H1 (cell line): ENCODE measurements at regions not wholly inside any gene's neighbourhood (a gene's known extent, or its start where the extent isn't known, plus 50 kb on each side); places are given as distances from the start of the nearest gene placed in this dataset.

ENCODE experiments used
- CTCF ChIA-PET: fragments of 300-600 bp; sonication (Branson Sonifier 250); formaldehyde crosslinking; loops from one replicate; lab custom pipeline; 2021; ENCODE audit not compliant: partially characterized antibody; lab: Charles Lee
- POLR2A ChIA-PET: fragments of 300-600 bp; sonication (Branson Sonifier 250); formaldehyde crosslinking; loops from one replicate; lab custom pipeline; 2021; ENCODE audit warnings: inconsistent platforms; ENCODE audit not compliant: partially characterized antibody; lab: Charles Lee
- DNase-seq, 2 experiments: peaks; one replicate each; pipeline versions ENCODE4 v3.0.0 to v3.0.0-alpha.2; 2010 to 2022; ENCODE audit warnings: low spot score in 2 of 2, low read depth in 1 of 2, mixed read lengths in 1 of 2
- FAIRE-seq: peaks from 2 replicates; lab custom pipeline; 2011; peaks lifted over from hg19 to GRCh38; lab: Jason Lieb, UNC
- H2AFZ ChIP-seq: 2 replicates; pipeline ENCODE4 v1.8.1; 2012; ENCODE audit warnings: low read length, inconsistent platforms
- H2AK5ac ChIP-seq: 2 replicates; pipeline ENCODE4 v1.6.1; 2013; ENCODE audit warnings: low read depth, low read length
- H2BK120ac ChIP-seq: replicated peaks from 2 replicates; pipeline ENCODE3; 2013; ENCODE audit warnings: low read depth, low read length, inconsistent platforms
- H2BK12ac ChIP-seq: 2 replicates; pipeline ENCODE4 v1.6.1; 2013; ENCODE audit warnings: low read depth, low read length
- H2BK15ac ChIP-seq: 2 replicates; pipeline ENCODE4 v1.6.1; 2013; ENCODE audit warnings: low read length
- H2BK20ac ChIP-seq: 2 replicates; pipeline ENCODE4 v1.6.1; 2013; ENCODE audit warnings: low read length
- H2BK5ac ChIP-seq: 2 replicates; pipeline ENCODE4 v1.6.1; 2013; ENCODE audit warnings: low read depth, low read length
- H3K14ac ChIP-seq: 2 replicates; pipeline ENCODE4 v1.6.1; 2013; ENCODE audit warnings: inconsistent platforms; ENCODE audit not compliant: insufficient read length
- H3K18ac ChIP-seq: 2 replicates; pipeline ENCODE4 v1.6.1; 2013; ENCODE audit warnings: low read length; ENCODE audit errors: extremely low read depth
- H3K23ac ChIP-seq: 2 replicates; pipeline ENCODE4 v1.6.1; 2013; ENCODE audit warnings: inconsistent platforms; ENCODE audit not compliant: insufficient read length
- H3K23me2 ChIP-seq: 2 replicates; pipeline ENCODE4 v1.6.1; 2013; ENCODE audit warnings: low read depth, low read length
- H3K27ac ChIP-seq: 2 replicates; pipeline ENCODE4 v1.6.1; 2011; ENCODE audit warnings: low read depth, low read length, inconsistent platforms
- H3K27me3 ChIP-seq, 4 experiments: replicated peaks in 1 of 4; 1 replicate in 1 of 4; 2 replicates in 3 of 4; pipeline versions ENCODE4 v1.6.1 to v1.8.1; 2011 to 2013; ENCODE audit warnings: low read length in 3 of 4, mild to moderate bottlenecking in 3 of 4, inconsistent platforms in 2 of 4, mixed read lengths in 2 of 4, moderate library complexity in 1 of 4; ENCODE audit not compliant: control insufficient read depth in 3 of 4, insufficient read depth in 3 of 4; ENCODE audit errors: extremely low read depth in 1 of 4
- H3K36me3 ChIP-seq, 4 experiments: 2 replicates each; pipeline versions ENCODE4 v1.6.1 to v1.8.1; 2011 to 2013; ENCODE audit warnings: mild to moderate bottlenecking in 4 of 4, low read length in 3 of 4, moderate library complexity in 2 of 4, control low read depth in 1 of 4, inconsistent platforms in 1 of 4; ENCODE audit not compliant: insufficient read depth in 4 of 4, control insufficient read depth in 2 of 4
- H3K4ac ChIP-seq: replicated peaks from 2 replicates; pipeline ENCODE3; 2013; ENCODE audit warnings: low read length, low read depth, mixed read lengths, inconsistent platforms; ENCODE audit not compliant: insufficient read length
- H3K4me1 ChIP-seq, 4 experiments: replicated peaks in 1 of 4; 1 replicate in 1 of 4; 2 replicates in 3 of 4; pipeline versions ENCODE4 v1.6.1 to v1.8.1; 2011 to 2013; ENCODE audit warnings: low read length in 3 of 4, inconsistent platforms in 2 of 4, mixed read lengths in 1 of 4; ENCODE audit not compliant: insufficient read depth in 4 of 4, control insufficient read depth in 3 of 4
- H3K4me2 ChIP-seq, 2 experiments: 2 replicates each; pipeline versions ENCODE4 v1.6.1 to v1.8.1; 2011 to 2013; ENCODE audit warnings: low read depth in 2 of 2, low read length in 2 of 2, control low read depth in 1 of 2, inconsistent platforms in 1 of 2, mild to moderate bottlenecking in 1 of 2; ENCODE audit not compliant: insufficient read depth in 1 of 2
- H3K4me3 ChIP-seq, 4 experiments: fragments of 200-600, 300-600 bp in 1 of 4; sonication (generic), shearing (Covaris generic), sonication (Bioruptor Twin) in 1 of 4; 2 replicates each; pipeline versions ENCODE4 v1.5.1 to v1.8.1; 2011 to 2016; ENCODE audit warnings: low read length in 4 of 4, low read depth in 3 of 4, control low read depth in 2 of 4, inconsistent platforms in 2 of 4, mild to moderate bottlenecking in 2 of 4, mixed read lengths in 1 of 4, moderate library complexity in 1 of 4; ENCODE audit not compliant: insufficient read depth in 2 of 4; ENCODE audit errors: extremely low read depth in 1 of 4
- H3K56ac ChIP-seq: replicated peaks from 2 replicates; pipeline ENCODE3; 2013; ENCODE audit warnings: low read depth, mild to moderate bottlenecking, mixed read lengths, low read length, inconsistent platforms; ENCODE audit not compliant: insufficient read length
- H3K79me1 ChIP-seq: 2 replicates; pipeline ENCODE4 v1.6.1; 2013; ENCODE audit warnings: low read depth, low read length, control low read depth
- H3K79me2 ChIP-seq, 2 experiments: 2 replicates each; pipeline versions ENCODE4 v1.6.1 to v1.8.1; 2012 to 2013; ENCODE audit warnings: low read length in 2 of 2, mild to moderate bottlenecking in 2 of 2, inconsistent platforms in 1 of 2; ENCODE audit not compliant: insufficient read depth in 2 of 2, control insufficient read depth in 1 of 2
- H3K9ac ChIP-seq, 4 experiments: replicated peaks in 1 of 4; 1 replicate in 1 of 4; 2 replicates in 3 of 4; pipeline versions ENCODE4 v1.6.1 to v1.8.1; 2011 to 2013; ENCODE audit warnings: low read depth in 3 of 4, low read length in 3 of 4, control low read depth in 2 of 4, mild to moderate bottlenecking in 2 of 4, moderate library complexity in 2 of 4, inconsistent platforms in 1 of 4; ENCODE audit errors: extremely low read depth in 1 of 4
- H3K9me3 ChIP-seq, 2 experiments: 2 replicates each; pipeline versions ENCODE4 v1.6.1 to v1.8.1; 2012 to 2013; ENCODE audit warnings: mild to moderate bottlenecking in 2 of 2, moderate library complexity in 2 of 2, control low read depth in 1 of 2, inconsistent platforms in 1 of 2, low read depth in 1 of 2, low read length in 1 of 2, mixed read lengths in 1 of 2; ENCODE audit not compliant: insufficient read depth in 2 of 2
- H4K20me1 ChIP-seq, 2 experiments: replicated peaks in 1 of 2; 2 replicates each; pipeline versions ENCODE3 to v1.8.1; 2011 to 2013; ENCODE audit warnings: inconsistent platforms in 2 of 2, low read length in 2 of 2, mild to moderate bottlenecking in 1 of 2; ENCODE audit not compliant: insufficient read depth in 2 of 2, control insufficient read depth in 1 of 2
- H4K5ac ChIP-seq: 2 replicates; pipeline ENCODE4 v1.6.1; 2013; ENCODE audit warnings: low read length, low read depth, mixed read lengths, inconsistent platforms; ENCODE audit not compliant: insufficient read length
- H4K8ac ChIP-seq: 2 replicates; pipeline ENCODE4 v1.8.0; 2013; ENCODE audit warnings: mild to moderate bottlenecking, moderate library complexity, low read length, inconsistent platforms; ENCODE audit not compliant: insufficient read depth; ENCODE audit errors: extremely low read depth
- H4K91ac ChIP-seq: replicated peaks from 2 replicates; pipeline ENCODE3; 2013; ENCODE audit warnings: low read length, mixed read lengths, inconsistent platforms; ENCODE audit not compliant: insufficient read length
- FOSL1 ChIP-seq: IDR thresholded peaks from 2 replicates; pipeline ENCODE4 v1.6.1; 2011; ENCODE audit warnings: mild to moderate bottlenecking, low read depth, low read length, moderate library complexity; ENCODE audit not compliant: insufficient read depth
- SAP30 ChIP-seq: fragments of 300-600 bp; sonication (generic); IDR thresholded peaks from 2 replicates; pipeline ENCODE4 v1.7.1; 2012; ENCODE audit warnings: low read length, moderate library complexity, mild to moderate bottlenecking, inconsistent platforms; ENCODE audit not compliant: insufficient read depth, insufficient replicate concordance
- ZNF274 ChIP-seq: IDR thresholded peaks from 2 replicates; pipeline ENCODE4 v1.7.0; 2012; ENCODE audit warnings: low read length, borderline replicate concordance; ENCODE audit errors: extremely low read depth
- WGBS, 2 experiments: shearing (Covaris generic) in 1 of 2; methylation state at CpG; one replicate each; pipeline versions ENCODE4 v1.1.6 to v1.1.7; 2013 to 2015; ENCODE audit warnings: low lambda C conversion rate in 2 of 2, mixed read lengths in 2 of 2, inconsistent platforms in 1 of 2, low coverage in 1 of 2, missing lambda C conversion rate in 1 of 2; ENCODE audit not compliant: insufficient replicate concordance in 2 of 2, insufficient coverage in 1 of 2, insufficient read length in 1 of 2; ENCODE audit errors: extremely low coverage in 1 of 2, missing lambda C conversion rate in 1 of 2; 5-methylcytosine and 5-hydroxymethylcytosine counted together

DNA sequence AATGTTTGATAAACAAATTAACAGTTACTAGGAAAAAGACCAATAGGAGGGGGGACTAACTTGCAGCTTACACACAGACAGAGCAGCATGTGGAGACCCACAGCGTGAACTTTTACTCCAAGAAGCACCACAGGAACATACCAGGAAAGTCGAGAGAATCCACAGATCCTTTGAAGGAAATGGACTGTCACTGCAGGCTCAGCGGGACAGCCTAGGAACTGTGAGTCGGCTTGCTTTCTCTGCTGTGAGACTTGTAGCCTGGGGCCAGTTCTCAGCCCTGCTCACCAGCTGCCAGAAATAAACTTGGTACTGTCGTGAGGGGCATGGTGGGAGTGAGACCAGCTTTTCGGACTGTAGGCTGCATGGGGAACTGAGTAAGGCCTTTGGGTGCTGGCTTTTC is 1211.5 kb downstream of the PCDH17 start:
- Histone ChIP-seq H3K9ac (no peak overlapping the region), H2BK5ac (no peak overlapping the region), H3K27ac (no peak overlapping the region), H2AK5ac (no peak overlapping the region), H2BK20ac (no peak overlapping the region), H2BK12ac (no peak overlapping the region), H2AFZ (peak overlapping the region; percentile 41; the same call in 1 of the 2 replicates), H3K9me3 (no peaks in the 10 kb centered on the region), H3K79me2 (no peaks in the 10 kb centered on the region), H2BK15ac (no peak overlapping the region), H3K4me3 (no peak overlapping the region), H3K4me1 (no peaks in the 10 kb centered on the region), H3K14ac (no peak overlapping the region), H3K27me3 (no peaks in the 10 kb centered on the region), H4K91ac (no peak overlapping the region), H3K23me2 (no peaks in the 10 kb centered on the region), H2BK120ac (no peak overlapping the region), H3K36me3 (no peaks in the 10 kb centered on the region), H3K23ac (no peak overlapping the region), H3K56ac (no peak overlapping the region), H3K18ac (no peak overlapping the region), H3K79me1 (no peaks in the 10 kb centered on the region), H4K20me1 (no peaks in the 10 kb centered on the region), H4K8ac (no peak overlapping the region; the same call in 1 of the 2 replicates), H4K5ac (no peak overlapping the region), H3K4me2 (no peak overlapping the region), H3K4ac (no peak overlapping the region)
- DNase-seq (no peak), FAIRE-seq (no peak)
- WGBS, 2 experiments = 90% methylated on average over 6 of the region's 6 CpGs; no CpG with 5 or more reads in 1 of the 2 experiments
- TF ChIP-seq SAP30 (no peak), ZNF274 (no peak), FOSL1 (no peak)
- CTCF ChIA-PET = interaction anchor here (0.8 to 1.6 kb wide), 5 partner anchors 11 to 837 kb away, joined by 3 to 4 read pairs (median 3); no protein-coding TSS in a partner anchor
- POLR2A ChIA-PET = no interaction called here
